Activated CD4-positive, alpha-beta T cell treated with anti-CD3 and anti-CD28 coated beads, Interleukin-2, amount 10 ng/mL, durations not matched to agents 24 days and 14 days (primary cell): ENCODE measurements at regions not wholly inside any gene's neighbourhood (a gene's known extent, or its start where the extent isn't known, plus 50 kb on each side); places are given as distances from the start of the nearest gene placed in this dataset.
A peak's percentile ranks its signal among the peaks of the same experiment; 100 is the strongest.

Source experiments
- DNase-seq: peaks from one replicate; pipeline ENCODE4 v3.0.0; 2022
- H3K27ac Mint-ChIP-seq: one replicate; pipeline ENCODE4 v1.8.0; 2022; ENCODE audit warnings: mild to moderate bottlenecking, mixed read lengths
- H3K27me3 Mint-ChIP-seq: one replicate; pipeline ENCODE4 v1.8.0; 2022; ENCODE audit warnings: mixed read lengths
- H3K36me3 Mint-ChIP-seq: one replicate; pipeline ENCODE4 v1.8.0; 2022; ENCODE audit warnings: low read depth, mild to moderate bottlenecking, mixed read lengths
- H3K4me1 Mint-ChIP-seq: one replicate; pipeline ENCODE4 v1.8.0; 2021; ENCODE audit warnings: mixed read lengths
- H3K4me3 Mint-ChIP-seq: one replicate; pipeline ENCODE4 v1.8.0; 2022; ENCODE audit warnings: mild to moderate bottlenecking, moderate library complexity, mixed read lengths
- H3K9me3 Mint-ChIP-seq: one replicate; pipeline ENCODE4 v1.8.0; 2021; ENCODE audit warnings: mixed read lengths
- intact Hi-C: fragments of 100-400 bp; cut with micrococcal nuclease; formaldehyde crosslinking; loops from one replicate; pipeline ENCODE4 v1.15.1; 2023

GRCh38 chr12:85558684-85559083 is 277.5 kb downstream of the RASSF9 start:
- H3K9me3 Mint-ChIP-seq, result no peaks in the 10 kb centered on the region
- no peaks in the 10 kb centered on the region for H3K27me3 Mint-ChIP-seq
- no peak overlapping the region for H3K27ac Mint-ChIP-seq
- no peak overlapping the region for H3K4me3 Mint-ChIP-seq
- intact Hi-C loops, result no loop called here
- no peak for DNase-seq
- H3K4me1 Mint-ChIP-seq, result no peaks in the 10 kb centered on the region
- H3K36me3 Mint-ChIP-seq, result no peaks in the 10 kb centered on the region

- Mint-ChIP-seq H3K36me3 (no peaks in the 10 kb centered on the region), H3K4me1 (no peaks in the 10 kb centered on the region), H3K4me3 (no peak overlapping the region), H3K9me3 (no peaks in the 10 kb centered on the region), H3K27ac (no peak overlapping the region), H3K27me3 (no peaks in the 10 kb centered on the region)
- intact Hi-C loops, result no loop called here
- no peak for DNase-seq
These were observed 277.1 kb downstream of the RASSF9 start for GRCh38 chr12:85559127-85559526.

GRCh38 chr12:85559536-85559935 is 276.7 kb downstream of the RASSF9 start:
- intact Hi-C loops, result no loop called here
- H3K36me3 Mint-ChIP-seq, result no peaks in the 10 kb centered on the region
- no peak overlapping the region for H3K27ac Mint-ChIP-seq
- no peaks in the 10 kb centered on the region for H3K27me3 Mint-ChIP-seq
- H3K4me3 Mint-ChIP-seq, result no peak overlapping the region
- no peaks in the 10 kb centered on the region for H3K4me1 Mint-ChIP-seq
- no peak for DNase-seq
- no peaks in the 10 kb centered on the region for H3K9me3 Mint-ChIP-seq

- Mint-ChIP-seq H3K36me3 (no peaks in the 10 kb centered on the region), H3K27me3 (no peaks in the 10 kb centered on the region), H3K4me3 (no peak overlapping the region), H3K27ac (no peak overlapping the region), H3K4me1 (no peaks in the 10 kb centered on the region), H3K9me3 (no peaks in the 10 kb centered on the region)
- intact Hi-C loops, result no loop called here
- no peak for DNase-seq
These were observed 273.4 kb downstream of the RASSF9 start for GRCh38 chr12:85562765-85563164.

GRCh38 chr12:85564786-85565185 is 271.4 kb downstream of the RASSF9 start:
- intact Hi-C loops, result no loop called here
- Mint-ChIP-seq H3K9me3 (no peaks in the 10 kb centered on the region), H3K4me1 (no peaks in the 10 kb centered on the region), H3K4me3 (no peak overlapping the region), H3K27me3 (no peaks in the 10 kb centered on the region), H3K27ac (no peak overlapping the region), H3K36me3 (no peaks in the 10 kb centered on the region)
- no peak for DNase-seq

DNA sequence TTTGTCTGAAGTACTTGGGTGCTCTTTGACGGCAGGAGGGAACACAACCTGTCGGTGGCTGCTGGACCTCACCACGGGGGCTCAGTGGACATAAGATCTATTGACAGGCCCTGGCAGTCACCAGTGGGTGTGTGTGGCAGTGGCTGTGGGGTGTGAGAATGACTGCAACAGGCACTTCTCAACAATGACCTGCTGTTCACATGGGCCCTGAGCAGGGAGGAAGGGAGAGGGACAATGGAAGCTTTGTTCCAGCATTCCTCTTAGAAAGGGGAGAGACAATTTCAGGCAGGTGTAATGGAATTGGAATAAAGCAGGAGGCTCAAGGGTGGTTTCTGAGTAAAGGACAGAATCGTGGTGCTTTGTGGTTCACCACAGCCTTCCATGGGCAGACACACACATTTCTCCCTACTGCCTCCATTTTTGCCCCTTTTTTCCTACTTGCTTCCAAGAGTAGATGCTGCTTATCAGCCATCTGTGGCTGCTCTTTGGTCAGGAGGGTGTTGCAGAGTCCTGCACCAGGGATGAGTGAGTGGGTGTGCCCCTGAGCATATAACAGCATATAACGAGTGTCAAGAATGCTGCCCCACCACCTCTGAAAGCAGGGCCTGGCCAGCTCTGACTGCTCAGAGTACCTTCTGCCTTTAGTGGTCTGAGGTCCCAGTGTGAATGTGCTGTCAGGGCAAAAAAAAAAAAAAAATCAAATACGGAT is 267.7 kb downstream of the RASSF9 start:
- Mint-ChIP-seq H3K4me3 (no peak overlapping the region), H3K4me1 (no peaks in the 10 kb centered on the region), H3K27me3 (no peaks in the 10 kb centered on the region), H3K36me3 (no peaks in the 10 kb centered on the region), H3K9me3 (no peaks in the 10 kb centered on the region), H3K27ac (no peak overlapping the region)
- DNase-seq, result no peak
- intact Hi-C loops, result no loop called here

- H3K27ac Mint-ChIP-seq, result no peak overlapping the region
- H3K4me1 Mint-ChIP-seq, result no peaks in the 10 kb centered on the region
- H3K9me3 Mint-ChIP-seq, result no peaks in the 10 kb centered on the region
- intact Hi-C loops, result no loop called here
- no peak for DNase-seq
- no peaks in the 10 kb centered on the region for H3K27me3 Mint-ChIP-seq
- H3K4me3 Mint-ChIP-seq, result no peak overlapping the region
- H3K36me3 Mint-ChIP-seq, result no peaks in the 10 kb centered on the region
These were observed 266.9 kb downstream of the RASSF9 start for GRCh38 chr12:85569261-85569660.

DNA sequence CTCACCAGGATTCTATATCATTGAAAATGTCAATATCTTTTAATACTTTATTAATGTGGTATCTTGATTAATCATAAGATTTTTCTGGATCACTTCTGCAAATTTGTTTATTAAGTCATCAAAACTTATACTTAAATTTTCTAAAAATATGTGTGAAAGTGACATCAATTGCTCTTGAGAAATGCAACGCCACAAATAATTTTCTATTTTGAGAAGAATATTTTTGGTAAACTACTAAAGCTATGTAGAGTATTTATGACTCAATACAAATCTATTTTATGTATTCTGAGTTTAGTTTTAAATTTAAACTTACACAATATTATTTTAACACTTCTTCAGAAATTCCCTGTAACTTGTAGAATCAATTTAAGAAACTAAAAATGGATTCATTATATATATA is 263.3 kb downstream of the RASSF9 start:
- no peak for DNase-seq
- Mint-ChIP-seq H3K27me3 (no peaks in the 10 kb centered on the region), H3K4me3 (no peak overlapping the region), H3K9me3 (no peaks in the 10 kb centered on the region), H3K36me3 (no peaks in the 10 kb centered on the region), H3K4me1 (no peaks in the 10 kb centered on the region), H3K27ac (no peak overlapping the region)
- intact Hi-C loops, result no loop called here

DNA sequence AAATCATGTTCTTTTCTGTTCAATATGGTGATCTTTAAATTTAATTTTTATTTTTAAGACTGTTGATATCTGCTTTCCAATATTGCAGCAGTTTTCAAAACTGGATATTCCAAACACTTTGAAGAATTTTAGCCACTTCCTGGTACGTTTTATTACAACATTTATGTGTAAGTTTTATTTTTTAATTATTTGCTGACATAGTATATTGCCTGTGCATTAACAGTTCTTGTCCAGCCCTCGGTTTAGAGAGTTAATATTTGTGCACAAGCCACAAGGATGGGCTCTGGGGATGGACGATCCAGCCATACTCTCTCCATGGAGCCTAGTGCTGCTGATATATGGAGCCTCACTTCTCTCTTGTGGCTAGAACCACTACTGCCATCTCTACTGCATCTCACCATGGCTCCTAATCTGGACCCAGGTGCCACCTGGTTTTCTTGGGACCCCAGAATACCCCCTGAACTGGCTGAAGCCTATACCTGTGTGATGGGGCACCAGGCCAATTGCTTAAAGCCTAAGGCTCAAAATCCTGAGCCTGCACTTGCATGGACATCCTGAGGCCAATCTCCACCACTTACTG is 262.5 kb downstream of the RASSF9 start:
- DNase-seq, result no peak
- no peaks in the 10 kb centered on the region for H3K4me1 Mint-ChIP-seq
- intact Hi-C loops, result loop anchor here (2.0 kb wide), 1 partner anchor 297 kb away; no protein-coding TSS in a partner anchor
- no peak overlapping the region for H3K27ac Mint-ChIP-seq
- no peaks in the 10 kb centered on the region for H3K36me3 Mint-ChIP-seq
- no peak overlapping the region for H3K4me3 Mint-ChIP-seq
- no peaks in the 10 kb centered on the region for H3K9me3 Mint-ChIP-seq
- no peaks in the 10 kb centered on the region for H3K27me3 Mint-ChIP-seq

DNA sequence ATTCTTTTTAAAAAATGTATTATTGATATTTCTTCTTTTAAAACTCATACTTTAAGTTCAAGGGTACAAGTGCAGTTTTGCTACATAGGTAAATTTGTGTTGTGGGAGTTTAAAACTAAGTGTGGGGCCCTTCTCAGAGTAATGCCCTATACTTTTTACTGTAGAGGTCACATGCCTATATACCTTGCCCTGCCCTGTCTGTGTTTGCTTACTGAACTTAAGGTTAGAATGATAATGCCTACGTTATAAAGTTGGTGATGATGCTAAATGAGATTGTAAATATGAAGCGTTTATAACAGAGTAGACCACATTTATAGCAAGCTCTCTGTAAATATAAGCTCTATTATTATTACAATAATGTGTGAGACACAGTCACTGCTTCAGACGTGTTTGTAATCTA is 261.9 kb downstream of the RASSF9 start:
- intact Hi-C loops, result loop anchor here (2.0 kb wide), 1 partner anchor 297 kb away; no protein-coding TSS in a partner anchor
- Mint-ChIP-seq H3K27ac (no peak overlapping the region), H3K27me3 (no peaks in the 10 kb centered on the region), H3K4me3 (no peak overlapping the region), H3K36me3 (no peaks in the 10 kb centered on the region), H3K9me3 (no peaks in the 10 kb centered on the region), H3K4me1 (no peaks in the 10 kb centered on the region)
- no peak for DNase-seq

DNA sequence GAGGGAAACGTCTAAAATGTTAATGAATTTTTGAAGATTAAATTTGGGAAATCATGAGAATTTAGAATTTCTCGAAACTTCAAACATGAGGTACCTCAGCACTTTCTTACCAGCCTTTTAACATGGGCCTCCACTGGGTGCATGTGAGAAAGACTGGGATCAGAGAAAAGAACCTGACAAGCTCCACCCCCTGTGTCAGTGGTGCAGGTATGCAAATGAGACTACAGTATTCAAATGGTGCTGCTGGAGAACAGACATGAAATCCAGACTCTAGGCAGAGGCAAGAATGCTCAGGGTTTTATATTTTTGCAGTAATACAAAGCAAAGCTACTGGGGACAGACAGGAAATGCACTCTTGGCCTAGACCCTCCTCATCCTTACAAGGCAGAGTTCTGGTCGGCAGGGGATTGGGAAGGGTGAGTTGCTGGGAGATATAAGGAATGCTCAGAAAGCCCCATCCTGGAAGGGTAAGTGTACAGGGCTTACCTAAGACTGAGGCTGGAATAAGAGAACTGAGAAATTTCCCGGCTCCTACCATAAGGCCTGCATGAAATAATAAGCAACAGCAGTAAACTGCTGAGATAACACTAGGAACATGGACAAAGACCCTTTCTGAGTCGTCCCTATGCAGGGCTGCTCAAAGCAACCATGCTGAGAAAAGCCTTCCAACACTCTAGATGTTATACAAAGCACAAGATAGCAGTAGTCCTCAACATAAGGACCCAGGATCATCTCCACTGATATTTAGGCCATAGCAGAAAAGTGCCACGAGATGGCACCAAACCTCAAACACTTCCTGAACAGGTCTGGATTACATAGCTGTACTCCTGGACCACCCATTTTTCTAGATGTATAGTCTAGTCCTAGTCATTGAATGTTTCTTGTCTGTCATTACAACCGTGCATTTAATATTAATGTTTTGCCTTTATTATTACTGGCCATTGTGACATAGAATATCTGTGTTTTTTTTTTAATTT is 260.8 kb downstream of the RASSF9 start:
- Mint-ChIP-seq H3K4me1 (no peaks in the 10 kb centered on the region), H3K36me3 (no peaks in the 10 kb centered on the region), H3K4me3 (no peak overlapping the region), H3K27ac (no peak overlapping the region), H3K9me3 (no peaks in the 10 kb centered on the region), H3K27me3 (no peaks in the 10 kb centered on the region)
- intact Hi-C loops, result loop anchor here (2.0 kb wide), 1 partner anchor 295 kb away; no protein-coding TSS in a partner anchor
- peak; percentile 64 for DNase-seq

DNA sequence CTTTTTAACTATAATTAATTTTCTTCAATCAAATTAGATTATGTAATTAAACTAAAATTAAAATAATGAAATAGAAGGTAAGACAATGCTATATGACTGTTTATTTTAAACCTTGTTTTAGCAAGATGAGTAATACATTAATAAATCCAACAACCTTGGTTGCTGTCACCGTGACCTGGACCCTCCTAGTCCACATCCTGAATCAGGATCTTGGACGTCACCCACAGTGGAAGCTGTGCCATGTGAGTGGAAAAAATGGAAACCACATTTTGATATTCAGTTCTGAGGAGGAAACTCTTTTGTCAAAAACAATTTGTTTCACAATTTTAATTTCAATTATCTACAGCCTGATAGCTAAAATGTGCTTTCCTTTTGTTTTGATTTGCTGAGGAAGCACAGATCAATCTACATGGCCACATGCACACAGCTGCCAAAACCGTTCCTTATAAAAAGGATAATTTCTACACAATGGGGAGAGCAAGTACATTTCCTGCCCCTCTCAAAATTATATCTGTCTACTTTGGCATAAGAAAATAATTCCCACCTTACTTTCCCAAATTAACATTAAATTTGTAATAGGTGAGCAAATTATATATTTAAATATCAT is 255.5 kb downstream of the RASSF9 start:
- Mint-ChIP-seq H3K4me3 (no peak overlapping the region), H3K4me1 (no peaks in the 10 kb centered on the region), H3K9me3 (no peaks in the 10 kb centered on the region), H3K27ac (no peak overlapping the region), H3K27me3 (no peaks in the 10 kb centered on the region), H3K36me3 (no peaks in the 10 kb centered on the region)
- no peak for DNase-seq
- intact Hi-C loops, result no loop called here

DNA sequence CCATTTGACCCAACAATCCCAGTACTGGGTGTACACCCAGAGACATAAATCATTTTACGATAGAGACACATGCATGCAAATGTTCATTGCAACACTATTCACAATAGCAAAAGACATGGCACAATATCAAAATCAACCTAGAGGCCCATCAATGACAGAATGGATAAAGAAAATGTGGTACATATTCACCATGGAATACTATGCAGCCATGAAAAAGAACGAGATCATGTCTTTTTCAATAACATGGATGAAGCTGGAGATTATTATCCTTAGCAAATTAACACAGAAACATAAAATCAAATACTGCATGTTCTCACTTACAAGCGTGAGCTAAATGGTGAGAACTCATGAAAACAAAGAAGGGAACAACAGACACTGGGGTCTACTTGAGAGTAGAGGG is 249.1 kb downstream of the RASSF9 start:
- intact Hi-C loops, result no loop called here

GRCh38 chr12:85588221-85588620 is 248.0 kb downstream of the RASSF9 start:
- Mint-ChIP-seq H3K27ac (no peak overlapping the region), H3K4me1 (no peaks in the 10 kb centered on the region), H3K4me3 (no peak overlapping the region), H3K27me3 (no peaks in the 10 kb centered on the region), H3K9me3 (no peaks in the 10 kb centered on the region), H3K36me3 (no peaks in the 10 kb centered on the region)
- intact Hi-C loops, result no loop called here
- DNase-seq, result no peak

More for the DNA sequence above, 249.1 kb downstream of the RASSF9 start:
- Mint-ChIP-seq H3K36me3 (no peaks in the 10 kb centered on the region), H3K4me3 (no peak overlapping the region), H3K9me3 (no peaks in the 10 kb centered on the region), H3K27ac (no peak overlapping the region), H3K4me1 (no peaks in the 10 kb centered on the region), H3K27me3 (no peaks in the 10 kb centered on the region)
- DNase-seq, result no peak
